Sigmoid colon (tissue), 6 donors: ENCODE measurements at regions not wholly inside any gene's neighbourhood (a gene's known extent, or its start where the extent isn't known, plus 50 kb on each side); places are given as distances from the start of the nearest gene placed in this dataset.

ENCODE experiments used
- DNase-seq: peaks from one replicate; pipeline ENCODE4 v3.0.0-alpha.2; 2019
- H3K27ac ChIP-seq, 4 donors: fragments of 200-600 bp; sonication (generic); one replicate each; pipeline ENCODE4 v1.5.1; 2016 to 2019; ENCODE audit warnings: mild to moderate bottlenecking in 1 of 4
- H3K27me3 ChIP-seq, 3 donors: fragments of 200-600 bp; sonication (generic); one replicate each; pipeline ENCODE4 v1.5.1; 2019; ENCODE audit warnings: mild to moderate bottlenecking in 1 of 3
- H3K36me3 ChIP-seq, 4 donors: fragments of 200-600 bp; sonication (generic); one replicate each; pipeline ENCODE4 v1.5.1; 2016 to 2019
- H3K4me1 ChIP-seq, 4 donors: fragments of 200-600 bp; sonication (generic); one replicate each; pipeline ENCODE4 v1.5.1; 2017 to 2019
- H3K4me3 ChIP-seq, 4 donors: fragments of 200-600 bp; sonication (generic); one replicate each; pipeline ENCODE4 v1.5.1; 2017 to 2019; ENCODE audit warnings: mild to moderate bottlenecking in 2 of 4, moderate library complexity in 1 of 4
- H3K9me3 ChIP-seq, 4 donors: fragments of 200-600 bp in 3 of 4; sonication (generic) in 3 of 4; one replicate each; pipeline versions ENCODE4 v1.5.1 to v1.6.1; 2013 to 2019
- EP300 ChIP-seq, 4 donors: sonication (generic); formaldehyde crosslinking; IDR thresholded peaks; one replicate each; pipeline ENCODE4 v1.6.1; 2017; ENCODE audit warnings: antibody characterized with exemption in 4 of 4
- POLR2A ChIP-seq, 2 donors: fragments of 450-650 bp; IDR thresholded peaks; one replicate each; pipeline ENCODE4 v1.6.1; 2016; ENCODE audit warnings: antibody characterized with exemption in 2 of 2, mild to moderate bottlenecking in 2 of 2, moderate library complexity in 2 of 2
- POLR2AphosphoS5 ChIP-seq, 4 donors: sonication (generic); formaldehyde crosslinking; IDR thresholded peaks; one replicate each; pipeline ENCODE4 v1.6.1; 2017; ENCODE audit warnings: antibody characterized with exemption in 4 of 4
- WGBS, 2 donors: extraction: QIAGEN DNeasy Blood & Tissue Kit; methylation state at CpG; one replicate each; pipeline ENCODE4 v1.1.7; 2013; 5-methylcytosine and 5-hydroxymethylcytosine counted together
- intact Hi-C: fragments of 100-400 bp; cut with DNase I; formaldehyde crosslinking; loops from one replicate; pipeline ENCODE4 v1.15.1; 2023
- TF ChIP-seq, protein P1 (sequence below), 4 experiments: fragments of 450-650 bp in 3 of 4; fragments of 200-600 bp in 1 of 4; IDR thresholded peaks; one replicate each; pipeline ENCODE4 v1.5.1; 2016 to 2019; ENCODE audit warnings: antibody characterized with exemption in 4 of 4, mild to moderate bottlenecking in 3 of 4, moderate library complexity in 2 of 4
- donor health status: healthy with polysubstance abuse.
- donor health status: healthy.

DNA sequence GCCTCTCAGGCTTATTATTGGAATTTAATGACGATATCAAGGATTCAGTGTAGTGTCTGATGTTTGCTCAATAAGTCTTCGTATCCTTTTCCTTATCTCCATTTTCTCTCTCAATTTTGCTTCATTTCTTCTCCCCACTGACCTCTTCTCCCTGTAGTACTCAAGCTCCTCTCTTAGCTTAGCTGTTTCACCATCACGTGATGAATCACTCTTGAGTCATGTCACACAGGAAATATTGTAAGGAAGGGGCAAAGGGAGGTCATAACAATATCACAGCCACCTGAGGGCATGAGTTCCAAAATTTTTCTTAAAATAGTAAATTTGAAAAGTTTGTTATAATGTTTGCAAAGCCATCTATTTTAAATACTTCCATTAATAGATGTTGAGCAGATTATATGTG is 392.2 kb upstream of the MARCKS start:
- Histone ChIP-seq H3K9me3 (no peaks in the 10 kb centered on the region), H3K27ac (no peak overlapping the region), H3K36me3 (no peaks in the 10 kb centered on the region), H3K27me3 (no peaks in the 10 kb centered on the region), H3K4me3 (no peak overlapping the region), H3K4me1 (peaks cover 0 to 9% (median 4%) of the 10 kb centered on the region in 4 donors)
- intact Hi-C loops, result no loop called here
- 81 to 84% methylated on average over 3 of the region's 3 CpGs for WGBS, 2 donors
- TF ChIP-seq, protein P1, sequence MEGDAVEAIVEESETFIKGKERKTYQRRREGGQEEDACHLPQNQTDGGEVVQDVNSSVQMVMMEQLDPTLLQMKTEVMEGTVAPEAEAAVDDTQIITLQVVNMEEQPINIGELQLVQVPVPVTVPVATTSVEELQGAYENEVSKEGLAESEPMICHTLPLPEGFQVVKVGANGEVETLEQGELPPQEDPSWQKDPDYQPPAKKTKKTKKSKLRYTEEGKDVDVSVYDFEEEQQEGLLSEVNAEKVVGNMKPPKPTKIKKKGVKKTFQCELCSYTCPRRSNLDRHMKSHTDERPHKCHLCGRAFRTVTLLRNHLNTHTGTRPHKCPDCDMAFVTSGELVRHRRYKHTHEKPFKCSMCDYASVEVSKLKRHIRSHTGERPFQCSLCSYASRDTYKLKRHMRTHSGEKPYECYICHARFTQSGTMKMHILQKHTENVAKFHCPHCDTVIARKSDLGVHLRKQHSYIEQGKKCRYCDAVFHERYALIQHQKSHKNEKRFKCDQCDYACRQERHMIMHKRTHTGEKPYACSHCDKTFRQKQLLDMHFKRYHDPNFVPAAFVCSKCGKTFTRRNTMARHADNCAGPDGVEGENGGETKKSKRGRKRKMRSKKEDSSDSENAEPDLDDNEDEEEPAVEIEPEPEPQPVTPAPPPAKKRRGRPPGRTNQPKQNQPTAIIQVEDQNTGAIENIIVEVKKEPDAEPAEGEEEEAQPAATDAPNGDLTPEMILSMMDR (IDR thresholded peaks at IDR 0.05), result no peak
- TF ChIP-seq EP300 (IDR thresholded peaks at IDR 0.05), result no peak
- TF ChIP-seq POLR2AphosphoS5 (IDR thresholded peaks at IDR 0.05), result no peak
- no peak for TF ChIP-seq POLR2A (IDR thresholded peaks at IDR 0.05)
- no peak for DNase-seq

DNA sequence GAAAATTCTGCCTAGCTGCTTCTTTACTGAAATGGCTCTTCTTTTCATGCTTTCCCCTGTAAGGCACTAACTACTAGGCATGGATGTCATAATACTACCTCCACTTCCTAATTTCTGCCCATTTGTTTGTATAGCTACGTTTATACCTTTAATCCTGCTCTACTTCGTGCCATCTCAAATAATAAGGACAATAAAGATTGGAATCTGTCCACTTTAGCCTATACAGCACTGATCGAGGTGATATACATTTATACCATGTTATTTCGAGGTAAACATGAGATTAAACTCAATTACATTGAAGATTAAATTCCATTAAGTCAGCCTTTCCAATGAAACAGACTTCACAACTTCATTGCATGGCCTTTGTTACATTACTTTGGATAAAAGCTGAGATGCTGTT is 390.6 kb upstream of the MARCKS start:
- Histone ChIP-seq H3K27ac (no peak overlapping the region), H3K4me3 (no peak overlapping the region), H3K36me3 (no peaks in the 10 kb centered on the region), H3K27me3 (no peaks in the 10 kb centered on the region), H3K9me3 (no peaks in the 10 kb centered on the region), H3K4me1 (peaks cover 0 to 4% (median 1%) of the 10 kb centered on the region in 4 donors)
- TF ChIP-seq POLR2A (IDR thresholded peaks at IDR 0.05), result no peak
- no peak for TF ChIP-seq POLR2AphosphoS5 (IDR thresholded peaks at IDR 0.05)
- TF ChIP-seq, protein P1 (IDR thresholded peaks at IDR 0.05), result no peak
- no peak for TF ChIP-seq EP300 (IDR thresholded peaks at IDR 0.05)
- intact Hi-C loops, result no loop called here
- WGBS, 2 donors, result 17 to 67% methylated on average over 4 of the region's 4 CpGs
- no peak for DNase-seq

DNA sequence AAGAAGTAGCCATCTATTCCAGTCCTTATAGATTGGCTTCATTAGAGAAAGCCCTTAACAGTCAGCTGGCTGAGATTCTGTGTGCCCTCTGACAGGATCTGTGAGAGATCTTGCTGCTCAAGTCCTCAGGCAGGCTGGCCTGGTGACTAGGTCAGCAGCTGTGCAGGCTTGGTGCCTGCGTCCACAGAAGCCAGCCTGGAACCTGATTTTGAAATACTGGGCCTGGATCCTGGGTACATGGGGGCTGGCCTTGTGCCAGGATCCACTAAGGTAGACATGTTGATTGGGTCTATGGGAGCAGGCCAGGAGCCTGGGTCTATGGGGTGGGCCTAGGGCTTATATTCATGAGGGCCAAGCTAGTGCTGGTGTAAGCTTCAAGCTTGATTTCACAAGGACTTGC is 381.8 kb upstream of the MARCKS start:
- no peak overlapping the region for H3K27ac ChIP-seq
- peaks cover 0 to 12% (median 0%) of the 10 kb centered on the region in 4 donors for H3K4me1 ChIP-seq
- TF ChIP-seq POLR2A (IDR thresholded peaks at IDR 0.05), result no peak
- TF ChIP-seq EP300 (IDR thresholded peaks at IDR 0.05), result no peak
- TF ChIP-seq POLR2AphosphoS5 (IDR thresholded peaks at IDR 0.05), result no peak
- TF ChIP-seq, protein P1 (IDR thresholded peaks at IDR 0.05), result no peak
- intact Hi-C loops, result no loop called here
- H3K27me3 ChIP-seq, result no peaks in the 10 kb centered on the region
- WGBS, 2 donors, result 92 to 99% methylated on average over 1 of the region's 1 CpG
- no peak overlapping the region for H3K4me3 ChIP-seq
- no peak for DNase-seq
- no peaks in the 10 kb centered on the region for H3K36me3 ChIP-seq
- H3K9me3 ChIP-seq, result peaks cover 0 to 1% (median 0%) of the 10 kb centered on the region in 4 donors

DNA sequence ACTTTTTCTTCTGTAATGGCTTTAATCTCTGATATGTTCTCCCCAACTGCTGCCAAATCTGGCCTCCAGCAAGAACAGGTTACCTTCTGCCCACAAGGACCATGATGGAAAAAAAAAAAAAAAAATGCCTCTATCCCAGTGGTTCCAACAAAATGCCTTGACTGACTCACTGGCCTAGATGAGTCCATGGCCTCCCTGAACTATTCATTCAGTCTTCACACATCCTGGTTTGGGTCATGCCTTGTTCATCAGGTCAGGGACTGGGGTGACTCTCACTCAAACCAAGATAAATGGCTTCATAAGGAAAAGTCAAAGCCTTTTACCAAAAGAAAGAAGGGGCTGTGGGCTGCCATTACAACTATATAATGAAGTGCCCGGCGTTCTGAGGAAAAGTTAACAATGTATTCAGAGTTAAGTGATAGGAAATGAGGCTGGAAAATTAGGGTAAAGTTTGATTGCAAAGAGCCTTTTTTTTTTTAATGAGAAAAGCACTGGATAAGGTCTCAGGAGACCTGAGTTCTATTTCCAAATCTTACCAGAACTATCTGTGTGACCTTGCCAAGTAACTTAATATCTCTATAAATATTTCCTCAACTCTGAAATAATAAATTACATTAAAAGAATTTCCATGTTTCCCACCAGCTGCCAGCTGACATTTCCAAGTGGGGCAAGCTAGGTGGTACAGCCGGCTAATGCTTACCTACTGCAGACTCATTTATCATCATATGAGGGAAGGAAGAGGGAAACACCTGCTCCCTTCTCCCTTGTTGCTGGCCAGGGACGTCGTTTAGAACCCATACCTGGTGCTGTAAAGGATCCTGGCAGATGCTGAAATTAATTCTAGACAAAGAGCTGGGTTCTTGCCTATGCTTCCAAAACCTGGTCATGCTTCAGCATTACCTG is 380.0 kb upstream of the MARCKS start:
- H3K4me1 ChIP-seq, result peaks cover 0 to 12% (median 0%) of the 10 kb centered on the region in 4 donors
- no peak for DNase-seq
- no peak overlapping the region for H3K4me3 ChIP-seq
- H3K36me3 ChIP-seq, result no peaks in the 10 kb centered on the region
- TF ChIP-seq POLR2AphosphoS5 (IDR thresholded peaks at IDR 0.05) (no peak), POLR2A (IDR thresholded peaks at IDR 0.05) (no peak)
- TF ChIP-seq, protein P1 (IDR thresholded peaks at IDR 0.05), result no peak
- H3K9me3 ChIP-seq, result peaks cover 0 to 1% (median 0%) of the 10 kb centered on the region in 4 donors
- H3K27me3 ChIP-seq, result no peaks in the 10 kb centered on the region
- 81 to 86% methylated on average over 5 of the region's 5 CpGs for WGBS, 2 donors
- no peak overlapping the region for H3K27ac ChIP-seq
- intact Hi-C loops, result no loop called here
